ENCODE measurements at regions not wholly inside any gene's neighbourhood (a gene's known extent, or its start where the extent isn't known, plus 50 kb on each side); places are given as distances from the start of the nearest gene placed in this dataset.

DNA sequence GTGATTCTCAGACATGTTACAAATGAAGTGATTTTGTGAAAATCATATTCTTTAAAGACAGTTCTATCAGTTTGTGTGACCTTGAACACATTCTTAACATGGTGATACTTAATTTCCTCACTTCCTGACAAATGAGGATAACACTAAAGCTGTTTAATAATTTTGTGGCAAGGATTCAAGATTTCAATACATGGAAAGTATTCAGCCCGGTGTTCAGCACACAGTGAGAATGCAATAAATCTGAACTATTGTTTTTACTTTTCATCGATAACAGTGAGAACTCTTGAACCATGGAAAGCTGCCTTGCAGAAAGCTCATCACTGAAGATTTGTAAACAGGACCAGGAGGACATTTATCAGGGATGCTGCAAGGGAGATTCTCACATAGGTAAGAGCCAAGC is 57.1 kb upstream of the C5orf46 start:
- TF ChIP-seq CTCF (IDR thresholded peaks at IDR 0.05; ENCODE audit: insufficient read depth in 1 of 2, low read depth in 1 of 2, low read length in 1 of 2, severe bottlenecking in 1 of 2, unreplicated experiment in 1 of 2), result no peak
- no peak overlapping the region for H3K4me3 Mint-ChIP-seq (ENCODE audit: unreplicated experiment)
- BruUV-seq (replicated peaks), result no TSS peak
- CTCF ChIA-PET, result interaction anchor here (0.6 kb wide), 1 partner anchor 28 kb away, joined by 3 read pairs; no protein-coding TSS in a partner anchor
- Histone ChIP-seq H3K36me3 (ENCODE audit: control insufficient read depth, insufficient read depth, low read length) (0 out of 2 replicates have a peak, but pooled peaks cover 1% of the 10 kb centered on the region), H3K9me3 (no peaks in the 10 kb centered on the region), H3K4me3 (ENCODE audit: low read depth, low read length) (no peak overlapping the region), H3K27me3 (replicated peaks; ENCODE audit: control insufficient read depth, insufficient read depth, low read length) (no peaks in the 10 kb centered on the region), H3K4me1 (peaks cover 42% of the 10 kb centered on the region)
- H3K27ac Mint-ChIP-seq (ENCODE audit: unreplicated experiment), result peak overlapping the region; percentile 79
- POLR2A ChIA-PET, result no interaction called here
- no peaks in the 10 kb centered on the region for H3K36me3 Mint-ChIP-seq (ENCODE audit: insufficient read depth, unreplicated experiment)
- H3K27me3 Mint-ChIP-seq (ENCODE audit: insufficient read depth, unreplicated experiment), result no peaks in the 10 kb centered on the region
- intact Hi-C loops (cut with micrococcal nuclease; ENCODE audit: unreplicated experiment), result no loop called here
- no peaks in the 10 kb centered on the region for H3K9me3 Mint-ChIP-seq (ENCODE audit: unreplicated experiment)
- DNase-seq, result no peak
- peaks cover 33% of the 10 kb centered on the region for H3K4me1 Mint-ChIP-seq (ENCODE audit: low read depth, unreplicated experiment)

GRCh38 chr5:147961208-147961749 is 54.9 kb upstream of the C5orf46 start:
- Mint-ChIP-seq H3K27me3 (ENCODE audit: insufficient read depth, unreplicated experiment) (no peaks in the 10 kb centered on the region), H3K27ac (ENCODE audit: unreplicated experiment) (no peak overlapping the region), H3K36me3 (ENCODE audit: insufficient read depth, unreplicated experiment) (no peaks in the 10 kb centered on the region), H3K4me1 (ENCODE audit: low read depth, unreplicated experiment) (peaks cover 28% of the 10 kb centered on the region), H3K9me3 (ENCODE audit: unreplicated experiment) (no peaks in the 10 kb centered on the region), H3K4me3 (ENCODE audit: unreplicated experiment) (no peak overlapping the region)
- intact Hi-C loops (cut with micrococcal nuclease; ENCODE audit: unreplicated experiment), result no loop called here
- CTCF ChIA-PET, result no interaction called here
- DNase-seq, result no peak
- Histone ChIP-seq H3K4me1 (peaks cover 37% of the 10 kb centered on the region), H3K9me3 (no peaks in the 10 kb centered on the region), H3K27me3 (replicated peaks; ENCODE audit: control insufficient read depth, insufficient read depth, low read length) (no peaks in the 10 kb centered on the region), H3K36me3 (ENCODE audit: control insufficient read depth, insufficient read depth, low read length) (0 out of 2 replicates have a peak, but pooled peaks cover 1% of the 10 kb centered on the region), H3K4me3 (ENCODE audit: low read depth, low read length) (no peak overlapping the region)
- POLR2A ChIA-PET, result no interaction called here
- TF ChIP-seq CTCF (IDR thresholded peaks at IDR 0.05; ENCODE audit: insufficient read depth in 1 of 2, low read depth in 1 of 2, low read length in 1 of 2, severe bottlenecking in 1 of 2, unreplicated experiment in 1 of 2), result no peak
- BruUV-seq (replicated peaks), result no TSS peak

GRCh38 chr5:147957901-147958300 is 51.6 kb upstream of the C5orf46 start:
- Mint-ChIP-seq H3K36me3 (ENCODE audit: insufficient read depth, unreplicated experiment) (no peaks in the 10 kb centered on the region), H3K4me3 (ENCODE audit: unreplicated experiment) (no peak overlapping the region), H3K27me3 (ENCODE audit: insufficient read depth, unreplicated experiment) (no peaks in the 10 kb centered on the region), H3K4me1 (ENCODE audit: low read depth, unreplicated experiment) (peaks cover 6% of the 10 kb centered on the region), H3K27ac (ENCODE audit: unreplicated experiment) (no peak overlapping the region), H3K9me3 (ENCODE audit: unreplicated experiment) (no peaks in the 10 kb centered on the region)
- TF ChIP-seq CTCF (IDR thresholded peaks at IDR 0.05; ENCODE audit: insufficient read depth in 1 of 2, low read depth in 1 of 2, low read length in 1 of 2, severe bottlenecking in 1 of 2, unreplicated experiment in 1 of 2), result no peak
- DNase-seq, result no peak
- intact Hi-C loops (cut with micrococcal nuclease; ENCODE audit: unreplicated experiment), result no loop called here
- Histone ChIP-seq H3K4me3 (ENCODE audit: low read depth, low read length) (no peak overlapping the region), H3K9me3 (no peaks in the 10 kb centered on the region), H3K36me3 (ENCODE audit: control insufficient read depth, insufficient read depth, low read length) (no peaks in the 10 kb centered on the region), H3K4me1 (0 out of 2 replicates have a peak, but pooled peaks cover 7% of the 10 kb centered on the region), H3K27me3 (replicated peaks; ENCODE audit: control insufficient read depth, insufficient read depth, low read length) (no peaks in the 10 kb centered on the region)
- no TSS peak for BruUV-seq (replicated peaks)
- ChIA-PET POLR2A (no interaction called here), CTCF (no interaction called here)

All from Caco-2 (cell line).